ENCODE measurements at regions not wholly inside any gene's neighbourhood (a gene's known extent, or its start where the extent isn't known, plus 50 kb on each side); places are given as distances from the start of the nearest gene placed in this dataset.

DNA sequence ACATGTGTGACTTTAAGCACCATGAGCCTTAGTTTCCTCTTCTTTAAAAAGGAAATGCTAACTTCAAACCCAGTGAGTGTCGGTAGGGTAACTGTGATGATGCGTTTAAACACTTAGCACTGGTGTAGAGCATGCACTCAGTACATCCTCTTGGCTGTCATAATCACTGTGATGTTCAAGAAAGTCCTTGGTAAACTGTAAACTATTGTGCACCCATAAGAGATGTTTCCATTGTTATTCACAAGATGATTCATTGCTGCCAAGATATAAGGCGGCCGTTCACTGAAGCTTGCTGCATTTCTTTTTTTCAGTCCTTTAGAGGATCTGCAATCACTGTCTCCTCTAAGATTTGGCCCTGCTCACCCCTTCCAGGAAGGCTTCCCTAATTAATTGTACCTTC lies 61.8 kb upstream of the DAB1 start:
- H3K9me3 Mint-ChIP-seq (ENCODE audit: insufficient read depth): no peaks in the 10 kb centered on the region
- H4K20me1 ChIP-seq (ENCODE audit: control insufficient read depth, insufficient read depth, low read length, poor library complexity, severe bottlenecking): no peaks in the 10 kb centered on the region
- 87% methylated on average over 4 of the region's 4 CpGs for WGBS (ENCODE audit: insufficient coverage)
- no peaks in the 10 kb centered on the region for H3K27me3 ChIP-seq (replicated peaks in 1 of 4; ENCODE audit: control extremely low read depth in 1 of 4, control insufficient read depth in 3 of 4, insufficient read depth in 4 of 4, low read length in 3 of 4)
- ATAC-seq (ENCODE audit: low read depth): no peak
- no peak overlapping the region for H3K4me3 Mint-ChIP-seq
- no peaks in the 10 kb centered on the region for H3K79me2 ChIP-seq (ENCODE audit: control insufficient read depth, insufficient read depth, low read length)
- H3K27ac ChIP-seq (ENCODE audit: low read length in 2 of 2): no peak overlapping the region
- DNase-seq: no peak
- H3K4me3 ChIP-seq (ENCODE audit: control extremely low read depth in 1 of 5, extremely low read depth in 1 of 5, insufficient read depth in 1 of 5, low read depth in 2 of 5, low read length in 4 of 5): no peak overlapping the region
- H3K4me1 Mint-ChIP-seq: no peaks in the 10 kb centered on the region
- H3K4me2 ChIP-seq (replicated peaks; ENCODE audit: low read depth, low read length, poor library complexity, severe bottlenecking): no peak overlapping the region
- no peaks in the 10 kb centered on the region for H3K36me3 ChIP-seq (replicated peaks in 1 of 2; ENCODE audit: control extremely low read depth in 1 of 2, control insufficient read depth in 1 of 2, extremely low read depth in 1 of 2, insufficient read depth in 2 of 2, low read length in 1 of 2)
- intact Hi-C loops (cut with micrococcal nuclease): no loop called here
- no peak overlapping the region for H2AFZ ChIP-seq (ENCODE audit: insufficient read depth, low read depth, low read length, poor library complexity, severe bottlenecking)
- no peaks in the 10 kb centered on the region for H3K9me3 ChIP-seq (ENCODE audit: control extremely low read depth in 1 of 3, control insufficient read depth in 2 of 3, insufficient read depth in 1 of 3, low read length in 2 of 3)
- no peak overlapping the region for H3K9ac ChIP-seq (ENCODE audit: low read length)
- H3K27ac Mint-ChIP-seq: no peak overlapping the region
- ChIA-PET POLR2A (no interaction called here), CTCF (no interaction called here)
- TF ChIP-seq, protein P1, sequence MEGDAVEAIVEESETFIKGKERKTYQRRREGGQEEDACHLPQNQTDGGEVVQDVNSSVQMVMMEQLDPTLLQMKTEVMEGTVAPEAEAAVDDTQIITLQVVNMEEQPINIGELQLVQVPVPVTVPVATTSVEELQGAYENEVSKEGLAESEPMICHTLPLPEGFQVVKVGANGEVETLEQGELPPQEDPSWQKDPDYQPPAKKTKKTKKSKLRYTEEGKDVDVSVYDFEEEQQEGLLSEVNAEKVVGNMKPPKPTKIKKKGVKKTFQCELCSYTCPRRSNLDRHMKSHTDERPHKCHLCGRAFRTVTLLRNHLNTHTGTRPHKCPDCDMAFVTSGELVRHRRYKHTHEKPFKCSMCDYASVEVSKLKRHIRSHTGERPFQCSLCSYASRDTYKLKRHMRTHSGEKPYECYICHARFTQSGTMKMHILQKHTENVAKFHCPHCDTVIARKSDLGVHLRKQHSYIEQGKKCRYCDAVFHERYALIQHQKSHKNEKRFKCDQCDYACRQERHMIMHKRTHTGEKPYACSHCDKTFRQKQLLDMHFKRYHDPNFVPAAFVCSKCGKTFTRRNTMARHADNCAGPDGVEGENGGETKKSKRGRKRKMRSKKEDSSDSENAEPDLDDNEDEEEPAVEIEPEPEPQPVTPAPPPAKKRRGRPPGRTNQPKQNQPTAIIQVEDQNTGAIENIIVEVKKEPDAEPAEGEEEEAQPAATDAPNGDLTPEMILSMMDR (IDR thresholded peaks at IDR 0.05): no peak
- no peak for TF ChIP-seq EZH2 (IDR thresholded peaks at IDR 0.05; ENCODE audit: borderline replicate concordance, insufficient read depth, low read depth, low read length, poor library complexity, severe bottlenecking)
- H3K27me3 Mint-ChIP-seq: no peaks in the 10 kb centered on the region
- H3K4me1 ChIP-seq (ENCODE audit: control insufficient read depth in 2 of 2, insufficient read depth in 2 of 2, low read length in 2 of 2): no peaks in the 10 kb centered on the region

DNA sequence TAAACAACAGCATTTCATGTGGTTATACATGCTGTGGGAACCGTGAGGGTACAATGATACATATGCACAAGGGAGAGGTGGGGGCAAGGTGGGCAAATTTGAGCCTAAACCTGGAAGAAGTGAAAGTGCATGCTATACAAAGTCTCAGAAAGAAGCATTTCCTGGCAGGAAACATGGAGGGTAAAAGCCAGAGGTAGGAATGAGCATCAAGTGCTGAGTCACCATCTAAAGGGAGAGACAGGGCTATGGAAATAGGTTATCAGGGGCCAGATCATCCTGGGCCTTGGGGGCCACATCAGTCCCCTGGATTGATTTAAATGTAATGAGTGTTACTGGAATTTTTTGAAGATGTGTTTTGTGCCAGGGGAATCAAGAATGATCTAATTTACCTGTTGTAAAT lies 60.1 kb upstream of the DAB1 start:
- Mint-ChIP-seq H3K4me3 (no peak overlapping the region), H3K9me3 (ENCODE audit: insufficient read depth) (no peaks in the 10 kb centered on the region), H3K27ac (no peak overlapping the region), H3K4me1 (no peaks in the 10 kb centered on the region), H3K27me3 (no peaks in the 10 kb centered on the region)
- WGBS (ENCODE audit: insufficient coverage): 92% methylated on average over 1 of the region's 1 CpG
- POLR2A ChIA-PET: no interaction called here
- DNase-seq (no peak), ATAC-seq (ENCODE audit: low read depth) (no peak)
- Histone ChIP-seq H3K9me3 (ENCODE audit: control extremely low read depth in 1 of 3, control insufficient read depth in 2 of 3, insufficient read depth in 1 of 3, low read length in 2 of 3) (no peaks in the 10 kb centered on the region), H3K27ac (ENCODE audit: low read length in 2 of 2) (no peak overlapping the region), H3K4me2 (replicated peaks; ENCODE audit: low read depth, low read length, poor library complexity, severe bottlenecking) (no peak overlapping the region), H4K20me1 (ENCODE audit: control insufficient read depth, insufficient read depth, low read length, poor library complexity, severe bottlenecking) (no peaks in the 10 kb centered on the region), H3K4me3 (ENCODE audit: control extremely low read depth in 1 of 5, extremely low read depth in 1 of 5, insufficient read depth in 1 of 5, low read depth in 2 of 5, low read length in 4 of 5) (no peak overlapping the region), H3K36me3 (replicated peaks in 1 of 2; ENCODE audit: control extremely low read depth in 1 of 2, control insufficient read depth in 1 of 2, extremely low read depth in 1 of 2, insufficient read depth in 2 of 2, low read length in 1 of 2) (no peaks in the 10 kb centered on the region), H3K9ac (ENCODE audit: low read length) (no peak overlapping the region), H2AFZ (ENCODE audit: insufficient read depth, low read depth, low read length, poor library complexity, severe bottlenecking) (no peak overlapping the region), H3K4me1 (ENCODE audit: control insufficient read depth in 2 of 2, insufficient read depth in 2 of 2, low read length in 2 of 2) (no peaks in the 10 kb centered on the region), H3K27me3 (replicated peaks in 1 of 4; ENCODE audit: control extremely low read depth in 1 of 4, control insufficient read depth in 3 of 4, insufficient read depth in 4 of 4, low read length in 3 of 4) (no peaks in the 10 kb centered on the region), H3K79me2 (ENCODE audit: control insufficient read depth, insufficient read depth, low read length) (no peaks in the 10 kb centered on the region)
- intact Hi-C loops (cut with micrococcal nuclease): no loop called here
- CTCF ChIA-PET: no interaction called here
- TF ChIP-seq EZH2 (IDR thresholded peaks at IDR 0.05; ENCODE audit: borderline replicate concordance, insufficient read depth, low read depth, low read length, poor library complexity, severe bottlenecking): no peak
- TF ChIP-seq, protein P1 (IDR thresholded peaks at IDR 0.05): no peak
